IMR-90 (cell line): ENCODE measurements at regions not wholly inside any gene's neighbourhood (a gene's known extent, or its start where the extent isn't known, plus 50 kb on each side); places are given as distances from the start of the nearest gene placed in this dataset.

Experiments used
- ATAC-seq: fragments of 200-7000 bp; cut with Tn5 transposase; 2 replicates; pipeline ENCODE4 v1.9.1; 2020; ENCODE audit warnings: low read depth, mild to moderate bottlenecking, moderate library complexity
- BruUV-seq: library from RNA; stranded (reverse); fragments of 400-500 nt; replicated peaks from 2 replicates; lab custom pipeline; 2021; lab: Mats Ljungman, UMichigan
- CTCF ChIA-PET: fragments of 300-600 bp; formaldehyde crosslinking; extraction: SDS; loops from one replicate; lab custom pipeline; 2021; ENCODE audit warnings: antibody characterized with exemption; lab: Yijun Ruan, JAX
- POLR2A ChIA-PET: fragments of 300-600 bp; sonication (Branson Sonifier 250); formaldehyde crosslinking; loops from one replicate; lab custom pipeline; 2022; ENCODE audit warnings: antibody characterized with exemption; ENCODE audit not compliant: unreplicated experiment; lab: Charles Lee
- DNase-seq: peaks from one replicate; pipeline ENCODE4 v3.0.0; 2013
- H2AFZ ChIP-seq: replicated peaks from 2 replicates; pipeline ENCODE3; 2013; ENCODE audit warnings: low read length, mild to moderate bottlenecking; ENCODE audit not compliant: poor library complexity
- H2AK5ac ChIP-seq: 2 replicates; pipeline ENCODE4 v1.6.1; 2013; ENCODE audit warnings: low read depth, low read length, inconsistent platforms
- H2AK9ac ChIP-seq: replicated peaks from 2 replicates; pipeline ENCODE3; 2013; ENCODE audit warnings: mild to moderate bottlenecking, low read depth, low read length, moderate library complexity; ENCODE audit not compliant: poor library complexity
- H2BK120ac ChIP-seq: 2 replicates; pipeline ENCODE4 v1.6.1; 2013; ENCODE audit warnings: low read depth, low read length, inconsistent platforms
- H2BK15ac ChIP-seq: 3 replicates; pipeline ENCODE4 v1.6.1; 2013; ENCODE audit warnings: low read depth, low read length, inconsistent platforms
- H2BK20ac ChIP-seq: 2 replicates; pipeline ENCODE4 v1.6.1; 2013; ENCODE audit warnings: low read depth, mild to moderate bottlenecking, inconsistent platforms, low read length, moderate library complexity
- H2BK5ac ChIP-seq: 2 replicates; pipeline ENCODE4 v1.6.1; 2013; ENCODE audit warnings: mild to moderate bottlenecking, low read depth, low read length, inconsistent platforms; ENCODE audit not compliant: poor library complexity, severe bottlenecking
- H3K14ac ChIP-seq: replicated peaks from 2 replicates; pipeline ENCODE4 v1.6.1; 2013; ENCODE audit warnings: low read depth, low read length, inconsistent platforms
- H3K18ac ChIP-seq: 2 replicates; pipeline ENCODE4 v1.6.1; 2013; ENCODE audit warnings: low read depth, low read length, control low read depth
- H3K23ac ChIP-seq: 2 replicates; pipeline ENCODE4 v1.6.1; 2013; ENCODE audit warnings: low read depth, low read length, inconsistent platforms
- H3K27ac ChIP-seq: 2 replicates; pipeline ENCODE4 v1.5.1; 2013; ENCODE audit warnings: mild to moderate bottlenecking, control low read depth, low read length; ENCODE audit not compliant: insufficient read depth
- H3K27me3 ChIP-seq: 2 replicates; pipeline ENCODE4 v1.6.1; 2013; ENCODE audit warnings: low read length; ENCODE audit not compliant: control insufficient read depth, insufficient read depth
- H3K36me3 ChIP-seq: 2 replicates; pipeline ENCODE4 v1.6.1; 2013; ENCODE audit warnings: low read length, mixed read lengths; ENCODE audit not compliant: control insufficient read depth, insufficient read depth
- H3K4ac ChIP-seq: 2 replicates; pipeline ENCODE4 v1.6.1; 2013; ENCODE audit warnings: low read depth, low read length, inconsistent platforms
- H3K4me1 ChIP-seq: 2 replicates; pipeline ENCODE4 v1.6.1; 2013; ENCODE audit warnings: low read length, mixed read lengths; ENCODE audit not compliant: control insufficient read depth, insufficient read depth
- H3K4me2 ChIP-seq: 2 replicates; pipeline ENCODE4 v1.6.1; 2013; ENCODE audit warnings: low read depth, mild to moderate bottlenecking, control low read depth, low read length, moderate library complexity
- H3K4me3 ChIP-seq: 2 replicates; pipeline ENCODE4 v1.5.1; 2013; ENCODE audit warnings: low read depth, mild to moderate bottlenecking, control low read depth, low read length, moderate library complexity; ENCODE audit not compliant: insufficient read depth
- H3K56ac ChIP-seq: 2 replicates; pipeline ENCODE4 v1.6.1; 2013; ENCODE audit warnings: low read length, inconsistent platforms; ENCODE audit not compliant: insufficient read depth; ENCODE audit errors: extremely low read depth
- H3K79me1 ChIP-seq, 2 experiments: 2 replicates each; pipeline ENCODE4 v1.6.1; 2013; ENCODE audit warnings: low read length in 2 of 2, inconsistent platforms in 1 of 2, low read depth in 1 of 2
- H3K9ac ChIP-seq: 2 replicates; pipeline ENCODE4 v1.6.1; 2013; ENCODE audit warnings: low read depth, low read length, control low read depth
- H3K9me1 ChIP-seq: 2 replicates; pipeline ENCODE4 v1.6.1; 2013; ENCODE audit warnings: low read length, inconsistent platforms; ENCODE audit not compliant: insufficient read depth
- H3K9me3 ChIP-seq: 2 replicates; pipeline ENCODE4 v1.6.1; 2013; ENCODE audit warnings: low read length; ENCODE audit not compliant: control insufficient read depth, insufficient read depth
- H4K20me1 ChIP-seq: 2 replicates; pipeline ENCODE4 v1.6.1; 2013; ENCODE audit warnings: low read length, inconsistent platforms; ENCODE audit not compliant: insufficient read depth
- H4K5ac ChIP-seq: 2 replicates; pipeline ENCODE4 v1.6.1; 2013; ENCODE audit warnings: mild to moderate bottlenecking, low read depth, low read length, control low read depth
- H4K8ac ChIP-seq, 2 experiments: 2 replicates each; pipeline ENCODE4 v1.6.1; 2013; ENCODE audit warnings: low read depth in 2 of 2, low read length in 2 of 2, control low read depth in 1 of 2, inconsistent platforms in 1 of 2
- H4K91ac ChIP-seq: 2 replicates; pipeline ENCODE4 v1.6.1; 2013; ENCODE audit warnings: low read depth, low read length, inconsistent platforms; ENCODE audit not compliant: insufficient read depth
- CTCF ChIP-seq: conservative IDR thresholded peaks from 2 replicates; pipeline ENCODE4 v1.5.1; 2012; ENCODE audit warnings: mild to moderate bottlenecking, low read depth, low read length, improper control_type of control experiment
- MXI1 ChIP-seq: IDR thresholded peaks from 2 replicates; pipeline ENCODE4 v1.6.1; 2012; ENCODE audit warnings: low read depth, mild to moderate bottlenecking, low read length, moderate library complexity, borderline replicate concordance
- WGBS, 2 experiments: methylation state at CpG; one replicate each; pipeline versions ENCODE4 v1.1.5 to v1.1.7; 2013; ENCODE audit warnings: missing lambda C conversion rate in 2 of 2; ENCODE audit not compliant: insufficient read length in 1 of 2; ENCODE audit errors: extremely low coverage in 2 of 2; 5-methylcytosine and 5-hydroxymethylcytosine counted together
- dilution Hi-C: fragments of 300-500 bp; cut with HindIII; formaldehyde crosslinking; loops from one replicate; pipeline ENCODE4 v1.14.3; 2018; ENCODE audit warnings: low sequenced_read_pairs; ENCODE audit not compliant: unreplicated experiment
- in situ Hi-C: fragments of 300-500 bp; cut with MboI; formaldehyde crosslinking; loops from 3 replicates; pipeline ENCODE4 v1.14.3; 2019; ENCODE audit warnings: low sequenced_read_pairs, inconsistent platforms, mixed read lengths
- intact Hi-C: fragments of 100-400 bp; cut with micrococcal nuclease; formaldehyde crosslinking; loops from 2 replicates; pipeline ENCODE4 v1.10.0; 2022

- 57% methylated on average over 5 of the region's 15 CpGs; no CpG with 5 or more reads in 1 of the 2 experiments for WGBS, 2 experiments
- no peak overlapping the region for H3K14ac ChIP-seq
- TF ChIP-seq MXI1, result no peak
- TF ChIP-seq CTCF, result no peak
- H3K56ac ChIP-seq, result no peak overlapping the region
- CTCF ChIA-PET, result no interaction called here
- no peaks in the 10 kb centered on the region for H3K4me1 ChIP-seq
- no peak overlapping the region for H3K27ac ChIP-seq
- H3K36me3 ChIP-seq, result no peaks in the 10 kb centered on the region
- no peak overlapping the region for H2BK20ac ChIP-seq
- no peak overlapping the region for H2BK5ac ChIP-seq
- no peak for DNase-seq
- H3K23ac ChIP-seq, result no peak overlapping the region
- no peak for ATAC-seq
- H4K91ac ChIP-seq, result no peak overlapping the region
- H3K4me3 ChIP-seq, result no peak overlapping the region
- POLR2A ChIA-PET, result no interaction called here
- no peak overlapping the region for H2BK120ac ChIP-seq
- H3K18ac ChIP-seq, result no peak overlapping the region
- no peak overlapping the region for H2AK5ac ChIP-seq
- H3K9me1 ChIP-seq, result no peaks in the 10 kb centered on the region
- no peak overlapping the region for H2BK15ac ChIP-seq
- H3K9me3 ChIP-seq, result peaks cover 42% of the 10 kb centered on the region
- no peak overlapping the region for H4K5ac ChIP-seq
- H3K79me1 ChIP-seq, result no peaks in the 10 kb centered on the region
- H4K20me1 ChIP-seq, result no peaks in the 10 kb centered on the region
- H2AK9ac ChIP-seq, result no peak overlapping the region
- dilution Hi-C loops, result no loop called here
- H4K8ac ChIP-seq, result no peak overlapping the region
- no peak overlapping the region for H3K4me2 ChIP-seq
- no peak overlapping the region for H3K4ac ChIP-seq
- intact Hi-C loops, result no loop called here
- H3K9ac ChIP-seq, result no peak overlapping the region
- H2AFZ ChIP-seq, result no peak overlapping the region
- BruUV-seq, result no TSS peak
- no peaks in the 10 kb centered on the region for H3K27me3 ChIP-seq
- in situ Hi-C loops, result no loop called here
These were observed 179.2 kb upstream of the ALKAL2 start for GRCh38 chr2:467101-467500.
